ENCODE measurements at regions not wholly inside any gene's neighbourhood (a gene's known extent, or its start where the extent isn't known, plus 50 kb on each side); places are given as distances from the start of the nearest gene placed in this dataset.

GRCh38 chr16:73286346-73287267, 238.7 kb upstream of the ZFHX3 start:
- H3K27ac Mint-ChIP-seq: no peak overlapping the region
- H3K4me1 Mint-ChIP-seq: peaks cover 10% of the 10 kb centered on the region; the same call in 2 of the 3 replicates
- Histone ChIP-seq H3K27me3 (ENCODE audit: insufficient read depth) (no peaks in the 10 kb centered on the region), H4K20me1 (replicated peaks; ENCODE audit: insufficient read depth) (no peaks in the 10 kb centered on the region), H3F3A (replicated peaks; ENCODE audit: low read depth) (no peaks in the 10 kb centered on the region), H3K4me2 (no peak overlapping the region), H3K36me3 (ENCODE audit: insufficient read depth) (no peaks in the 10 kb centered on the region), H2AFZ (0 out of 2 replicates have a peak overlapping the region, but pooled peaks have one; percentile 18), H3K9me2 (ENCODE audit: insufficient read depth) (0 out of 2 replicates have a peak, but pooled peaks cover 8% of the 10 kb centered on the region), H3K27ac (ENCODE audit: low read depth) (no peak overlapping the region), H3K4me3 (no peak overlapping the region), H3K4me1 (ENCODE audit: insufficient read depth) (peaks cover 4% of the 10 kb centered on the region; the same call in 1 of the 2 replicates), H3K79me2 (replicated peaks; ENCODE audit: insufficient read depth) (no peaks in the 10 kb centered on the region)
- TF ChIP-seq ZNF114 (CRISPR knock-in tag; IDR thresholded peaks at IDR 0.05) (no peak), JUNB (IDR thresholded peaks at IDR 0.05; ENCODE audit: unreplicated experiment) (no peak), POLR2AphosphoS5 (IDR thresholded peaks at IDR 0.05; ENCODE audit: low read depth) (no peak), ETS1 (IDR thresholded peaks at IDR 0.05) (no peak)
- DNase-seq (ENCODE audit: low spot score) (no peak), ATAC-seq (no peak)
- H3K36me3 Mint-ChIP-seq (ENCODE audit: low read depth): no peaks in the 10 kb centered on the region
- no peak overlapping the region for H3K4me3 Mint-ChIP-seq
- H3K9me3 Mint-ChIP-seq: no peaks in the 10 kb centered on the region; the same call in 2 of the 3 replicates
- H3K27me3 Mint-ChIP-seq (ENCODE audit: insufficient read depth, low read depth, poor library complexity): peaks cover 3% of the 10 kb centered on the region

GRCh38 chr16:73285436-73286201, 237.7 kb upstream of the ZFHX3 start:
- Mint-ChIP-seq H3K36me3 (ENCODE audit: low read depth) (no peaks in the 10 kb centered on the region), H3K27ac (no peak overlapping the region), H3K4me3 (no peak overlapping the region), H3K27me3 (ENCODE audit: insufficient read depth, low read depth, poor library complexity) (peaks cover 3% of the 10 kb centered on the region), H3K4me1 (peaks cover 10% of the 10 kb centered on the region; the same call in 2 of the 3 replicates), H3K9me3 (no peaks in the 10 kb centered on the region)
- Histone ChIP-seq H3K27ac (ENCODE audit: low read depth) (no peak overlapping the region), H3K79me2 (replicated peaks; ENCODE audit: insufficient read depth) (no peaks in the 10 kb centered on the region), H3K4me2 (no peak overlapping the region), H4K20me1 (replicated peaks; ENCODE audit: insufficient read depth) (no peaks in the 10 kb centered on the region), H3K27me3 (ENCODE audit: insufficient read depth) (no peaks in the 10 kb centered on the region), H3F3A (replicated peaks; ENCODE audit: low read depth) (no peaks in the 10 kb centered on the region), H2AFZ (0 out of 2 replicates have a peak overlapping the region, but pooled peaks have one; percentile 18), H3K4me1 (ENCODE audit: insufficient read depth) (peaks cover 4% of the 10 kb centered on the region; the same call in 1 of the 2 replicates), H3K4me3 (no peak overlapping the region), H3K36me3 (ENCODE audit: insufficient read depth) (no peaks in the 10 kb centered on the region), H3K9me2 (ENCODE audit: insufficient read depth) (no peaks in the 10 kb centered on the region)
- ATAC-seq (no peak), DNase-seq (ENCODE audit: low spot score) (no peak)
- TF ChIP-seq ZNF331 (CRISPR knock-in tag; IDR thresholded peaks at IDR 0.05; ENCODE audit: low read depth): no peak
- no peak for TF ChIP-seq NANOG (IDR thresholded peaks at IDR 0.05; ENCODE audit: borderline replicate concordance)
- no peak for TF ChIP-seq CTCF (conservative IDR thresholded peaks at IDR 0.05; ENCODE audit: low read depth in 2 of 2)
- no peak for TF ChIP-seq CREB1 (CRISPR knock-in tag; IDR thresholded peaks at IDR 0.05; ENCODE audit: low read depth)
- no peak for TF ChIP-seq ZNF462 (CRISPR knock-in tag; IDR thresholded peaks at IDR 0.05)
- TF ChIP-seq EZH2phosphoT487 (IDR thresholded peaks at IDR 0.05; ENCODE audit: unreplicated experiment): no peak
- TF ChIP-seq ZNF114 (CRISPR knock-in tag; IDR thresholded peaks at IDR 0.05): no peak
- TF ChIP-seq POLR2AphosphoS5 (IDR thresholded peaks at IDR 0.05; ENCODE audit: low read depth): no peak
